B cell (primary cell): ENCODE measurements at regions not wholly inside any gene's neighbourhood (a gene's known extent, or its start where the extent isn't known, plus 50 kb on each side); places are given as distances from the start of the nearest gene placed in this dataset.

Source experiments
- CTCF ChIP-seq: fragments of 200-600 bp; IDR thresholded peaks from one replicate; pipeline ENCODE4 v1.8.0; 2022; ENCODE audit warnings: antibody characterized with exemption, mild to moderate bottlenecking
- EZH2 ChIP-seq: IDR thresholded peaks from 2 replicates; pipeline ENCODE4 v1.6.1; 2012; ENCODE audit warnings: borderline replicate concordance, low read depth, mild to moderate bottlenecking, moderate library complexity, low read length; ENCODE audit not compliant: insufficient read depth, poor library complexity, severe bottlenecking

DNA sequence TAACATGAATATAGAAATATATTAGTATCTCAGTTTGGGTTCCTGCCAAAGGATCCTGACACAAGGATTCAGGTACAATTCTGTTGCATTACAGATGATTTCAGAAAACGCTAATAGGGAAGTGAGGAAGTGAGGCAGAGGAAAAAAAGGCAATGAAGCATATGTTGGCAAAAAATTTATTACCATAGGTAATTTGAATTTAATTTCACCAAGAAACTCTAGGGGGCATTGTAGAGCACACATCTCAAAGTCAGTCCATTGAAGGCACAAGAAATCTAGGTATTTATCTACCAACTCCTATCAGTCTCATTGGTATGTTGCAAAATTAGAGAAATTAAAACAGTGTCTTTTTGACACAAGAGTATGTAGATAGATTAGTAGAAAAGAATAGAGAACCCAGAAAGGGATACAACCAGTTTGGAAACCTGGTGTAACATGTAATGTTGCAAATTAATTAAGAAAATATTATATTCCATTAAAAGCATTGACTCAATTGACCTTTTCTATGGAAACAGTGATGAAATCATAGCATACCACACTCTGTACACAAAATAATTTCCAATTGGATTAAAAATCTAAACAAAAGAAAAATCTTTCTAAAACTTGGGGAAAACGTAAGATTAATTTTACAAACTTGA, 104.9 kb upstream of the SNX7 start:
- no peak for TF ChIP-seq CTCF
- TF ChIP-seq EZH2 = no peak
